A673 (cell line): ENCODE measurements at regions not wholly inside any gene's neighbourhood (a gene's known extent, or its start where the extent isn't known, plus 50 kb on each side); places are given as distances from the start of the nearest gene placed in this dataset.

Source experiments
- EZH2 ChIP-seq: fragments of 200-600 bp; sonication (generic); IDR thresholded peaks from 2 replicates; pipeline ENCODE4 v1.6.1; 2017; ENCODE audit warnings: borderline replicate concordance, low read depth, mild to moderate bottlenecking, mixed read lengths, antibody characterized with exemption, low read length; ENCODE audit not compliant: poor library complexity, severe bottlenecking
- TF ChIP-seq, protein P1 (sequence below): fragments of 300-800, 200-600 bp; sonication (generic); conservative IDR thresholded peaks from 2 replicates; pipeline ENCODE4 v1.5.1; 2017; ENCODE audit warnings: low read depth, mild to moderate bottlenecking, antibody characterized with exemption, low read length, moderate library complexity, mixed read lengths

DNA sequence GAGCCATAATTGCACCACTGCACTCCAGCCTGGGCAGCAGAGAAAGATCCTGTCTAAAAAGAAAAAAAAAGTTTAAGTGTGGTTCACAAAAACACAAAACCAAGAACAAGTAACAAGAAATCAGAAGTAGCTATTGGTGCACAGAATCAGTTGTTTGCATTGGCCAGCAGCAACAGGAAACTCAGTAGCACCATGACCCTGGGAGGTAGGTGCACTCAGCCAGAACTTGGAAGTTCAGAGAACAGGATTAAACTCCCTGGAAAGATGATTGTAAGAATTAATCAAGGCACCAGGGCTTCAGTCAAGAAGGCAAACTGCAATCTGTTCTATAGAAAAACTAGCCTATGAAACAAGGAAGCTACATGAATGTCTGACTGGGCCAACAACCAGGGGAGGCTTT lies 267.9 kb downstream of the COL12A1 start:
- TF ChIP-seq, protein P1, sequence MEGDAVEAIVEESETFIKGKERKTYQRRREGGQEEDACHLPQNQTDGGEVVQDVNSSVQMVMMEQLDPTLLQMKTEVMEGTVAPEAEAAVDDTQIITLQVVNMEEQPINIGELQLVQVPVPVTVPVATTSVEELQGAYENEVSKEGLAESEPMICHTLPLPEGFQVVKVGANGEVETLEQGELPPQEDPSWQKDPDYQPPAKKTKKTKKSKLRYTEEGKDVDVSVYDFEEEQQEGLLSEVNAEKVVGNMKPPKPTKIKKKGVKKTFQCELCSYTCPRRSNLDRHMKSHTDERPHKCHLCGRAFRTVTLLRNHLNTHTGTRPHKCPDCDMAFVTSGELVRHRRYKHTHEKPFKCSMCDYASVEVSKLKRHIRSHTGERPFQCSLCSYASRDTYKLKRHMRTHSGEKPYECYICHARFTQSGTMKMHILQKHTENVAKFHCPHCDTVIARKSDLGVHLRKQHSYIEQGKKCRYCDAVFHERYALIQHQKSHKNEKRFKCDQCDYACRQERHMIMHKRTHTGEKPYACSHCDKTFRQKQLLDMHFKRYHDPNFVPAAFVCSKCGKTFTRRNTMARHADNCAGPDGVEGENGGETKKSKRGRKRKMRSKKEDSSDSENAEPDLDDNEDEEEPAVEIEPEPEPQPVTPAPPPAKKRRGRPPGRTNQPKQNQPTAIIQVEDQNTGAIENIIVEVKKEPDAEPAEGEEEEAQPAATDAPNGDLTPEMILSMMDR = no peak
- no peak for TF ChIP-seq EZH2
